H9 (cell line): ENCODE measurements at regions not wholly inside any gene's neighbourhood (a gene's known extent, or its start where the extent isn't known, plus 50 kb on each side); places are given as distances from the start of the nearest gene placed in this dataset.

Experiments
- DNase-seq: peaks from one replicate; pipeline ENCODE4 v3.0.0-alpha.2; 2017
- H2AFZ ChIP-seq: one replicate; pipeline ENCODE4 v1.6.1; 2013; ENCODE audit warnings: mild to moderate bottlenecking, low read length, control low read depth, moderate library complexity
- H2AK5ac ChIP-seq: 2 replicates; pipeline ENCODE4 v1.6.1; 2013; ENCODE audit warnings: low read length, control low read depth, mixed read lengths; ENCODE audit not compliant: insufficient read length
- H2BK120ac ChIP-seq: one replicate; pipeline ENCODE4 v1.6.1; 2013; ENCODE audit warnings: low read depth, mild to moderate bottlenecking, low read length, control low read depth, inconsistent platforms; ENCODE audit not compliant: poor library complexity, severe bottlenecking
- H2BK12ac ChIP-seq: 2 replicates; pipeline ENCODE4 v1.6.1; 2013; ENCODE audit warnings: low read length, control low read depth, mixed read lengths, low read depth; ENCODE audit not compliant: insufficient read length
- H2BK15ac ChIP-seq: 2 replicates; pipeline ENCODE4 v1.6.1; 2013; ENCODE audit warnings: low read depth, low read length, control low read depth
- H2BK20ac ChIP-seq: one replicate; pipeline ENCODE4 v1.6.1; 2013; ENCODE audit warnings: low read depth, mild to moderate bottlenecking, low read length, control low read depth, inconsistent platforms; ENCODE audit not compliant: poor library complexity, severe bottlenecking
- H2BK5ac ChIP-seq: 2 replicates; pipeline ENCODE4 v1.6.1; 2013; ENCODE audit warnings: low read length, control low read depth, mixed read lengths; ENCODE audit not compliant: insufficient read length
- H3K14ac ChIP-seq: 2 replicates; pipeline ENCODE4 v1.6.1; 2013; ENCODE audit warnings: low read length, control low read depth; ENCODE audit not compliant: insufficient read depth
- H3K18ac ChIP-seq: 2 replicates; pipeline ENCODE4 v1.6.1; 2013; ENCODE audit warnings: low read depth, mild to moderate bottlenecking, mixed read lengths, low read length, control low read depth; ENCODE audit not compliant: insufficient read length
- H3K23ac ChIP-seq: 2 replicates; pipeline ENCODE4 v1.6.1; 2013; ENCODE audit warnings: low read length, control low read depth, mixed read lengths, low read depth; ENCODE audit not compliant: insufficient read length
- H3K23me2 ChIP-seq: 2 replicates; pipeline ENCODE4 v1.6.1; 2013; ENCODE audit warnings: low read depth, mild to moderate bottlenecking, mixed read lengths, low read length, control low read depth; ENCODE audit not compliant: insufficient read length, poor library complexity, severe bottlenecking
- H3K27ac ChIP-seq: 2 replicates; pipeline ENCODE4 v1.5.1; 2013; ENCODE audit warnings: low read length, control low read depth, mixed read lengths, low read depth; ENCODE audit not compliant: insufficient read length
- H3K27me3 ChIP-seq: 2 replicates; pipeline ENCODE4 v1.6.1; 2013; ENCODE audit warnings: low read length, control low read depth, inconsistent platforms; ENCODE audit not compliant: insufficient read depth
- H3K4ac ChIP-seq: 2 replicates; pipeline ENCODE4 v1.6.1; 2013; ENCODE audit warnings: low read depth, mild to moderate bottlenecking, control low read depth, inconsistent platforms, low read length, moderate library complexity
- H3K4me1 ChIP-seq: 2 replicates; pipeline ENCODE4 v1.6.1; 2013; ENCODE audit warnings: low read length, control low read depth, inconsistent platforms; ENCODE audit not compliant: insufficient read depth
- H3K4me2 ChIP-seq: 2 replicates; pipeline ENCODE4 v1.6.1; 2013; ENCODE audit warnings: low read length, control low read depth, mixed read lengths; ENCODE audit not compliant: insufficient read length, insufficient read depth
- H3K56ac ChIP-seq: 2 replicates; pipeline ENCODE4 v1.6.1; 2013; ENCODE audit warnings: low read depth, mild to moderate bottlenecking, mixed read lengths, low read length, control low read depth; ENCODE audit not compliant: insufficient read length
- H3K79me1 ChIP-seq: 2 replicates; pipeline ENCODE4 v1.6.1; 2013; ENCODE audit warnings: low read depth, mild to moderate bottlenecking, moderate library complexity, low read length, control low read depth, inconsistent platforms; ENCODE audit not compliant: insufficient read depth, poor library complexity, severe bottlenecking
- H3K79me2 ChIP-seq: 2 replicates; pipeline ENCODE4 v1.6.1; 2013; ENCODE audit warnings: low read length, control low read depth, inconsistent platforms; ENCODE audit not compliant: insufficient read depth
- H3K9ac ChIP-seq: 2 replicates; pipeline ENCODE4 v1.6.1; 2013; ENCODE audit warnings: low read length, control low read depth, mixed read lengths; ENCODE audit not compliant: insufficient read length; ENCODE audit errors: extremely low read depth
- H3K9me3 ChIP-seq: one replicate; pipeline ENCODE4 v1.6.1; 2013; ENCODE audit warnings: low read depth, low read length, inconsistent platforms; ENCODE audit not compliant: control insufficient read depth
- H3T11ph ChIP-seq: one replicate; pipeline ENCODE4 v1.6.1; 2013; ENCODE audit warnings: mild to moderate bottlenecking, low read length, control low read depth, inconsistent platforms
- H4K20me1 ChIP-seq: one replicate; pipeline ENCODE4 v1.6.1; 2013; ENCODE audit not compliant: control insufficient read depth, insufficient read length, insufficient read depth
- H4K5ac ChIP-seq: 2 replicates; pipeline ENCODE4 v1.6.1; 2013; ENCODE audit warnings: low read depth, mild to moderate bottlenecking, mixed read lengths, low read length, control low read depth; ENCODE audit not compliant: insufficient read length
- H4K8ac ChIP-seq: replicated peaks from 2 replicates; pipeline ENCODE4 v1.6.1; 2013; ENCODE audit warnings: low read length, control low read depth, mixed read lengths, low read depth; ENCODE audit not compliant: insufficient read length
- H4K91ac ChIP-seq: 2 replicates; pipeline ENCODE4 v1.6.1; 2013; ENCODE audit warnings: low read depth, mild to moderate bottlenecking, moderate library complexity, mixed read lengths, low read length, control low read depth; ENCODE audit not compliant: insufficient read length
- H3K27ac Mint-ChIP-seq, 3 experiments: 2 replicates in 2 of 3; 3 replicates in 1 of 3; pipeline ENCODE4 v1.8.0; 2020 to 2021; ENCODE audit warnings: mixed read lengths in 3 of 3, mild to moderate bottlenecking in 1 of 3, moderate library complexity in 1 of 3
- H3K27me3 Mint-ChIP-seq: 2 replicates; pipeline ENCODE4 v1.8.0; 2021; ENCODE audit warnings: low read depth, mild to moderate bottlenecking, moderate library complexity, mixed read lengths
- H3K36me3 Mint-ChIP-seq, 3 experiments: 2 replicates in 2 of 3; 3 replicates in 1 of 3; pipeline ENCODE4 v1.8.0; 2020 to 2021; ENCODE audit warnings: low read depth in 3 of 3, mixed read lengths in 3 of 3; ENCODE audit not compliant: insufficient read depth in 1 of 3
- H3K4me1 Mint-ChIP-seq, 2 experiments: 2 replicates each; pipeline ENCODE4 v1.8.0; 2020; ENCODE audit warnings: mixed read lengths in 2 of 2
- H3K4me3 Mint-ChIP-seq, 2 experiments: 2 replicates in 1 of 2; 3 replicates in 1 of 2; pipeline ENCODE4 v1.8.0; 2020 to 2021; ENCODE audit warnings: mild to moderate bottlenecking in 2 of 2, mixed read lengths in 2 of 2, moderate library complexity in 1 of 2
- H3K9me3 Mint-ChIP-seq, 2 experiments: 2 replicates in 1 of 2; 3 replicates in 1 of 2; pipeline ENCODE4 v1.8.0; 2020; ENCODE audit warnings: mild to moderate bottlenecking in 2 of 2, mixed read lengths in 2 of 2, moderate library complexity in 1 of 2
- WGBS: extraction: QIAGEN DNeasy Blood & Tissue Kit; methylation state at CpG from one replicate; pipeline ENCODE4 v1.1.7; 2013; ENCODE audit warnings: missing lambda C conversion rate, low lambda C conversion rate, mixed read lengths; ENCODE audit not compliant: insufficient read length; ENCODE audit errors: extremely low coverage; 5-methylcytosine and 5-hydroxymethylcytosine counted together
- TF ChIP-seq, protein P1 (sequence below): fragments of 200-600 bp; sonication (generic); conservative IDR thresholded peaks from 3 replicates; pipeline ENCODE4 v1.8.0; 2021; ENCODE audit warnings: antibody characterized with exemption, mild to moderate bottlenecking

DNA sequence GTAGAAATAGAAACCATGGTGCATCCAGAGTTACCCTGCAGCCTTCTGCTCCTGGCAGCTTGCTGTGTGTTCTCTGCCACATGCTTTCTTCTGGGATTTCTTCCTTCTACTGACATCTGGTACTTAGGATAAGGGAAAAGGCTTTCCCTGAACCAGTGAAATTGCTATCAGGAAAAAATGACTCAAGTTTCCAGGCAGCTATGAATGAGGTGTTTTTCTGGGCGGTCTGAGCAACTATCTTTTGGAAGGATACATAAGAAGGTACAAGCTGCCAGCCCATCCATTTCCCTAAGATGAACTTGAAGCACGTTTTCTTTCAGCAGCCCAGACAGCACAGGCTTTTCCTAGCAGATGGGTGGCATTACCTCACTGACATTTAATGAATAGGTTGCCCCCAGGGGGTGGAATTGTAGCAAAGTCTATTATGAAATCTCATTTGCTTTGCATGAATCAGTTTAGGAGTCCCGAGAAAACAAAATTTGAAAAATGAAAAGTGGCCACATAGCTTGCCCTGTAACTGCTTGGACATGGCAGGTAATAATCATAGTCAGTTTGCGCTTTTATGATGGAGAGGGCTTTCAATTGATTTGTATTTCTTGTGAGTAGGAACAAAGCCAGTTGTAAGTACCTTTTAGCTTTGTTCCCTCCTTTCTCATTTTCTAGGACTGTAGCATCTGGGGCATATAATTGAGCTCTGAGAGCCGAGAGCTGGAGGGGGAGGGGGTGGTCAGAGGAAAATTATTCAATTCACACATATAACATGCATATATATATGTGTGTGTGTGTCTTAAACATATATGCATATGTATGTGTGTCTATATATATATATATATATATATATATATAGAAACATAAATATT is 108.5 kb downstream of the C9orf152 start:
- Histone ChIP-seq H4K20me1 (no peaks in the 10 kb centered on the region), H2AFZ (no peak overlapping the region), H2BK20ac (no peak overlapping the region), H3K56ac (no peak overlapping the region), H3K27ac (no peak overlapping the region), H3K4ac (no peak overlapping the region), H3K9ac (no peak overlapping the region), H3K4me2 (no peak overlapping the region), H3K14ac (no peak overlapping the region; the same call in 1 of the 2 replicates), H2BK12ac (no peak overlapping the region), H3K9me3 (no peaks in the 10 kb centered on the region), H2BK120ac (no peak overlapping the region), H3K79me1 (peaks cover 3% of the 10 kb centered on the region), H3K79me2 (no peaks in the 10 kb centered on the region), H3K23ac (no peak overlapping the region), H3K4me1 (peaks cover 15% of the 10 kb centered on the region), H2BK15ac (no peak overlapping the region), H4K91ac (no peak overlapping the region), H3K18ac (no peak overlapping the region), H2BK5ac (no peak overlapping the region), H3K27me3 (no peaks in the 10 kb centered on the region), H3K23me2 (no peaks in the 10 kb centered on the region), H2AK5ac (no peak overlapping the region), H3T11ph (no peak overlapping the region), H4K5ac (no peak overlapping the region), H4K8ac (no peak overlapping the region)
- H3K9me3 Mint-ChIP-seq, result no peaks in the 10 kb centered on the region
- H3K4me1 Mint-ChIP-seq, result peaks cover 48 to 61% of the 10 kb centered on the region in 2 experiments
- no peak overlapping the region; a peak in 1 of 7 replicates for H3K27ac Mint-ChIP-seq
- TF ChIP-seq, protein P1, sequence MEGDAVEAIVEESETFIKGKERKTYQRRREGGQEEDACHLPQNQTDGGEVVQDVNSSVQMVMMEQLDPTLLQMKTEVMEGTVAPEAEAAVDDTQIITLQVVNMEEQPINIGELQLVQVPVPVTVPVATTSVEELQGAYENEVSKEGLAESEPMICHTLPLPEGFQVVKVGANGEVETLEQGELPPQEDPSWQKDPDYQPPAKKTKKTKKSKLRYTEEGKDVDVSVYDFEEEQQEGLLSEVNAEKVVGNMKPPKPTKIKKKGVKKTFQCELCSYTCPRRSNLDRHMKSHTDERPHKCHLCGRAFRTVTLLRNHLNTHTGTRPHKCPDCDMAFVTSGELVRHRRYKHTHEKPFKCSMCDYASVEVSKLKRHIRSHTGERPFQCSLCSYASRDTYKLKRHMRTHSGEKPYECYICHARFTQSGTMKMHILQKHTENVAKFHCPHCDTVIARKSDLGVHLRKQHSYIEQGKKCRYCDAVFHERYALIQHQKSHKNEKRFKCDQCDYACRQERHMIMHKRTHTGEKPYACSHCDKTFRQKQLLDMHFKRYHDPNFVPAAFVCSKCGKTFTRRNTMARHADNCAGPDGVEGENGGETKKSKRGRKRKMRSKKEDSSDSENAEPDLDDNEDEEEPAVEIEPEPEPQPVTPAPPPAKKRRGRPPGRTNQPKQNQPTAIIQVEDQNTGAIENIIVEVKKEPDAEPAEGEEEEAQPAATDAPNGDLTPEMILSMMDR, result no peak
- no peak for DNase-seq
- no peak overlapping the region for H3K4me3 Mint-ChIP-seq
- H3K27me3 Mint-ChIP-seq, result no peaks in the 10 kb centered on the region
- peaks cover 0 to 5% (median 2%) of the 10 kb centered on the region in 3 experiments; a peak in 1 of 7 replicates for H3K36me3 Mint-ChIP-seq
- no CpG with 5 or more reads among the region's 5 CpGs for WGBS
